ENCODE measurements at regions not wholly inside any gene's neighbourhood (a gene's known extent, or its start where the extent isn't known, plus 50 kb on each side); places are given as distances from the start of the nearest gene placed in this dataset.

DNA sequence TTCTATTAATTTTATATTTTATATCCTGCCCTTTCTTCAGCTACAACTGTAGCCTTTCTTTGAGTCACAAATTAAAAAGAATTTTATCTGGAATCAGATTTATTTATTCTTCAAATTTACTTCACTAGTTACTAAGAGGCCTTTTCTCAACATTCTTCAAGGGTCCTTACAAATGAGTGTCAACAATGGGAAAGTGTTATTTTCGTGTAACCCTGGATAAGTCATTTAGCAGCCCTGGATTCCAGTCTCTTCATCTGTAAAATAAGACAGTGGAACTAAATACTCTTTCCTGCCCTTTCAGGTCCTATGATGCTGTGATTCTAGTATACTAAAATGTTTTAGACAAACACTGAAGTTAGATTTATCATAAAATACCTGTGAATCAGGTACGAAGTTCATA is 397.0 kb downstream of the KLF12 start:
- no peak for DNase-seq

DNA sequence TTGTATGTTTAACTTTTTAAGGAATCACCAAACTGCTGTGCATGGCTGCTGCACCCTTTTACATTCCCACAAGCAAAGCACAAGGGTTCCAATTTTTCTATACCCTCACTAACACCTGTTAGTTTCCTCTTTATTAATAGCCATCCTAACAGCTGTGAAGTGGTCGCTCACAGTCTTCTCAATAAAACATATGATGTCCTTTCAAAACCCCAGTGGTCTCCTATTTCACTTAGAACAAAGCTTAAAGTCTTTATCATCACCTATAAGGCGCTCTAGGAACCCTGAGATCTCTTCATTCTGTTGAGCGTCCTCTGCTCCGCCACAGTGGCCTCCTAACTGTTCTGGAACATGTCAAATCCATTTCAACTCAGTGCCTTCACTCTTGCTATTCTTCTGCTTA is 400.5 kb downstream of the KLF12 start:
- DNase-seq, result no peak

- no peak for DNase-seq
Measured at GRCh38 chr13:73732350-73732749, 401.9 kb downstream of the KLF12 start.

DNA sequence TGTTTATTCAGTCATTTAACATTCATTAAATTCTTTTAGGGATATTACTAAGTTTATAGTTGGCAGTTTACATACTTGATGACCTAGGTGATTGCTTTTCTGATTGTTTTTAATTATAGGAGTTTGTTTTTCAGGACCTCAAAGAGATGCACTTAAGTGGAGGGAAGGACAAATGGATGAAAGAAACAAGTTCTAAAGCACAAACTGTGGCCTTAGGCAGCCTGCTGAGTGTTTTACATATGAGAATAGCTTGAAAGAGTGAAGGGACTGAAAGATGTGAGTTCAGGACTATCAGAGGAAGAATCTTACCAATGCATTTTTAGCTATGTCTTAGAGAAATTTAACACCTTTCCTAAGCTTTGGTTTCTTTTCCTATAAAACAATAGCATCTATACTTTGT is 402.6 kb downstream of the KLF12 start:
- DNase-seq, result no peak

DNA sequence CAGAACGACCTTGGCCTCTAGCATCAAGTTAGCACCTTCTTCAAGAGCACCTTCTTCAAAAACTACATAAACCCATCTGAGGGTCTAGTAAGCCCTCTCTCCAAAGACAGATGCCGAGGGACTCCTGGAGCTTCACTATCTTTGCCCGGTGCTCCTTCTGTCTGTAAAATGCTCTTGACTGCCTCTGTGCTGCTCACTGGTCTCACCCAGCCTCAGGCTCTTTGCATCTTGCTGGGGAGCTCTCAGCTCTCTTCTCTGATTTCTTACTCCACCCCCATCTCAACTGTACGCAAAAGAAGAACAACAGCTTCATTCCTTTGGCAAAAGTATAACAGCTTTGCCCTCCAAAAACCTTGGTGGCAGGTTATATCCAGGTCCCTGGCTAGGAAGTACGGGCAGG is 404.2 kb downstream of the KLF12 start:
- DNase-seq, result no peak

GRCh38 chr13:73729046-73729445 is 405.2 kb downstream of the KLF12 start:
- DNase-seq, result no peak

DNA sequence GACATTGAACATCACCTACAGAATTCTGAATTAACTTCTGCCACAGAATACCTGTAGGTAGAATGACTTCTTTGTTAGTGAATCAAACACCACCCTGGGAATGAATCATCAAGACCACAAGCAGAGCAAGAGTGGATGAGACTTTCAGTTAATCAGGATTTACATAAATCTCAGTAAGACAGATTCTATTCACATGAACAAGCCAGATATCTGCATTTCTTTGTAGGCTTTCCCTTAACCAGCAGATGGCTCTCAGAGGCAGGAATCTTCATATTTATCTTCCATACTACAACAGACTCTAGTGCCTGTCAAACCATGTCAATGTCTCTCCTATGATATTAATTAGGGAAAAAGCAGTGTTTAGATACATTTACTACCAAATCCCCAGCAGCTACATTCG is 412.1 kb downstream of the KLF12 start:
- DNase-seq, result no peak

- no peak for DNase-seq
Measured at GRCh38 chr13:73721571-73721970, 412.6 kb downstream of the KLF12 start.

DNA sequence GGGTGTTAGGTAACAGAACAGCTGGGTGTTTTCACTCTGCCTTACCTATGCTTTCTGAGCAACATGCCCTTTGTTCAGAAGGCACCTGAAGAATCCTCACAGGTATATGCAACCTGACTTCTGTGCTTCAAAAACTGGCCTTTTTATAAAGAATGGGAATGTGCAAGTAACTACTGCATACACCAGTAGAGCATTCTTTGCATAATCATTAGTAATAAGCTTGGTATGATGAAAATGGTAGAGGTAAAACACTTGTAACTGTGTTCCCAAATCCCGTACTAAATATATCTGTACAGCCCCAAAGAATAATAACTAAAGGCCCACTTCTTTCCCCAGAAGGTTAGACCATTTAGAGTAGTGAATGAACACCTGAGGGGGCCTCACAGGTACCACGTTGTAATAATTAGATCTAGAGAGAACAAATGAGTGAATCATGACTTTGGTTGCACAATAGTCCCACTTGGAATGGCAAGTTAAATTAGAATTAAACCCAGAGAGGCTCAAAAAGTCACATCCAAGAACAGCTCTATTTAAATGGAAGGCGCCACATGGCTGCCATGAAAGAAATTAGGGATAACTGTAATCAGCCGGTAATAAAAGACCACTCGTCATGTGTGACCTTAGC is 413.9 kb downstream of the KLF12 start:
- no peak for DNase-seq

DNA sequence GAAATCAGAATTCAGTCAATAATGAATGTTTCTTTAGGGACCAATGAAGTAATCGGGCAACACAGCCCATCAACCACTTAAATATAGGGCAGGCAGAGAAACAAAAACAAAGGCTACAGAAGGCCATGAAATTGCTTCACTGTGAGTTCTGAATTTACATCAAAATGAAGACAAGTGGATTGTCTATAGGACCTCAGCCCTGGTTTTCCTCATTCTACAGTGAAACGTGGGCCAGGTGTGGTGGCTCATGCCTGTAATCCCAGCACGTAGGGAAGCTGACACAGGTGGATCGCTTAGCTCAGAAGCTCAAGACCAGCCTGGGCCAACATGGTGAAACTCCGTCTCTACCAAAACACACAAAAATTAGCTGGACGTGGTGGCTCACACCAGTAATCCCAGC is 416.0 kb downstream of the KLF12 start:
- DNase-seq, result no peak

DNA sequence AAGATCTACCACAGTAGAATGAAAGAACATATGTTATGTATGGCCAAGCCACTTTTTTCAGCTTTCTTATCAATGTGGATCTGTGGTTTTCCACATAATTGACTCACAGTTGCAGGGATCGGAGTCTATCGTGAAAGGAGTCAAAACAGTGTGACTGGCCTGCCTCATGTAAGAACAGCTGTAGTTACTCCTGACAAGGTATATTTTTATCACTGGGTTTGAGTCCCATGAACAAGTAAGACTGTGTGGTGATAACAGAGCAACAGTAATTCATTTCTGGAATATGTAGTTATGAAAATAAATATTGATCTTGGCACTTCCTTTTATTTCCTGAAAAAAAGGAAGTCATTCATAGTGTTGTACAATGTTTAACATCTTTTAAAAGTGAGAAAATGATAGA is 416.6 kb downstream of the KLF12 start:
- no peak for DNase-seq

GRCh38 chr13:73715911-73716510 is 418.2 kb downstream of the KLF12 start:
- DNase-seq, result no peak

DNA sequence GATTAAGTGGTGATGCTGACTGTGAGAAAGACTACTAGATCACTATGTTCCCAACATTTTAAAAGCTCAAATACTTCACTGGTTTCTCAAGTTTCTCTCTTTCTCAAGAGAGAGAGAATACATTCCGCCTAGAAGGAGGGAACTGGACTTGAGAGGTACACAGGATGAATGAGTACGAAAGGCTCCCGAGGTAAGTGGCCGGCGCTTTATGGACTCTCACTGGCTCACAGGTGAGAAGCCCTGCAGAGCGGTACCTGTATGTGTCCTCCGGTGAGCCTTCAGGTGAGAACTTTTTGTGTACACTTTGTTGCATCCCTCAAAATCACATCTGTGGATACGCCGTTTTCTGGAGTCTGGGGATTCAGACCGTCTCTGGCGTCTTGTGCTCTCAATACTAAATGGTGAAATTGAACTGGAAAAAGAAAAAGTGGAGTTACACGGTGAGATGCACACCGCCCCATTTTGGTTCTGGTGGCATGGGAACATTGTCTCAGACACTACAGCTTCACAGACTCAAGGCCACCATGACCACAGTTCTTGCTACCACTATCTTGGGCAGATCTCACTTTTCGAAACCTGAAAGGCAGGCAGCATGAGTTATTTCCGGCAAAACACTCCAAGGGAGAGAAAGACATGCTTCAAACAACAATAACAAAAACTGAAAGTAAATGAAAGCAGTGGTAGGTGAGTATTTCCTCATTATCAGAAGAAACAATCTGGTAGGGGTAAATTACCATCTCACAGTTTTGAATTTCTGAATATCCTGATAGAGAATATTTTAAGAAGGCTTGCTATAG is 418.9 kb downstream of the KLF12 start:
- peak; percentile 31 to 58 for DNase-seq

- DNase-seq, result no peak
Measured at GRCh38 chr13:73714522-73714921, 419.7 kb downstream of the KLF12 start.

DNA sequence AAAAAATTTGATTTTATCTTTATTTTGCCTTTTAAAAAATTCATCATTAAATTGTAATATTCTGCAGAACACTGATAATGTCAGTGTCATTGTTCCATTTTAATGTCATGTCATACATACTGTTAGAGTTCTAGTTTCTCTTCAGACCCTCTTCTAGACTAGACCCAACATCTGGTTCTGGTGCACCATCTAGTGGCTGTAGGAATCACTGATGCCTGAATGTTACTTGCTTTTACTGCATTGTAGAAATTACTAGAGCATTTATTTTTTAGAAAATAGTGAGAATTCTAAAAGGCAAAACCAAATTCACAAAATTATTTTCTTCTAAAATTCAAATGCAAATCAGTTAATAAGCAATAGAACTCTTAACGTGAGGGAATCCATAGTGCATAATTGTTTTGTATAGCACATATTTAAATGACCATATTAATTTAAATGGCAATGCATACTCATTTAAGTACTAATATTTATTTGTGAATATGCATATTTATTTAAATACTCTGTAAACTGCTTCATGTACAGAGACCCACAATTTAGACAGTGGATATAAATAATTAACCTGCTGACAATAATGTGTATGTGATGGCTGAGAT is 425.7 kb downstream of the KLF12 start:
- DNase-seq, result peak; percentile 28 to 56

DNA sequence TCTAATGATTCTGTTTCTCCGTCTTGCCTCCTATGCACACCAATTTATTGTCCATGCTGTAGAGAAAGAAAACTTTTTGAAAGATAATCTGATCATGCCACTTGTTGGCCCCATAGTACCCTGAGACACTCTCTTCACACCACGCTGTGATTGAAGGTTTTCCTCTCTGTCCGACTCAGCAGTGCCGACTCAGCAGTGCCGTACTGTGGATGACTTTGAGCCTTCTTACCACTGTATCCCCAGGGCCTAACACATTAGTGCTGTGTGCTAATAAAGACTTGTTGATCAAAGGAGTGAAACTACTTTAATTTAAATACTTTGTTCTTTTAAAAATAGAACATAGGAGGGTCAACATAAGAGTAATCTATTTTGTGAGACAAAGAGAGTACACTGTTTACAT is 429.6 kb downstream of the KLF12 start:
- no peak for DNase-seq

DNA sequence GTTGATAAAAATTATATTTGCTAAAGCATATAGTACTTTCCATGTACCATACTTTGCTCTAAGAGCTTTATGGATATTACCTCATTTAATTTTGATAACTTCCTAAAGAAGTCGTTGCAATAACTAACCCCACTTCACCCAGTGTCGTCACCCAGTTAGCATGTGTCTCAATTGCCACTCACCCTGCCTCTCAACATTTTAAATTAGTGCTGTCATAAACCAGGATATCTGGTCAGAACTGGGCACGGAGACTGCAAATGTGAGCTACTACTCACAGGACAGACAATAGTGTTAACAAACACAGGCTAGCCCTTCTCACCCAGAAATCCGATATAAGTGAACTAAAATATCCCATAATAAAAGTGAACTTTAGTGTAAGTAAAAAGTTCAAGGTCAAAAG is 430.6 kb downstream of the KLF12 start:
- no peak for DNase-seq

DNA sequence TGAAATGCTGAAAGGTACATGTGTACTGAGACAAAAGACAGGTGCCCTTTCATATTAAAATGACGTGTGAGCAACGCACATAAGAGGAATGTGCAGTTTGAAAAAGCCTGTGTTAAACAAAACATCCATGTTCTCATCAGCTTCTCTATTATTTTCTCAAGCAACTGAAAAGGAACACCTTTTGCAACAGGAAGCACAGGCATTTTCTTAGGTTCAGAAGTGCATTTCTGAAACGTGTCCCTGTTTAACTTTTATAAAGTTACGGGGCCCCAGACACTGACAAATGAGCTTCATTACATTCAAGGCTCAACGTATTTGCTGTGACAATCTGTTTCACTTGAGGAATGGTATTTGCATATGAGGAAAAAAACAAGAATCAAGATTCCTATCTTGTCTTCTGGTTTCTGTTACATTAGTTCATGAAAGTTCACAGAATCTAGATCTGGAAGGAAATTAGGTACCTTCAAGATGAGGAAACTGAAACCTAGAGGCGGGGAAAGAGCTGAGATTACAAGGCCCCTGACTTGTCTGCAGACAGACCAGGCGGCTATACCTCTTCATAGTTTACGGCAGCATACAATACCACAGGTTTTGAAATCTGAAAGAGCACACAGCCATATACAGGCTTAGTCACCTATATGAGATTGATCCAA is 431.7 kb downstream of the KLF12 start:
- DNase-seq, result peak; percentile 25 to 42

DNA sequence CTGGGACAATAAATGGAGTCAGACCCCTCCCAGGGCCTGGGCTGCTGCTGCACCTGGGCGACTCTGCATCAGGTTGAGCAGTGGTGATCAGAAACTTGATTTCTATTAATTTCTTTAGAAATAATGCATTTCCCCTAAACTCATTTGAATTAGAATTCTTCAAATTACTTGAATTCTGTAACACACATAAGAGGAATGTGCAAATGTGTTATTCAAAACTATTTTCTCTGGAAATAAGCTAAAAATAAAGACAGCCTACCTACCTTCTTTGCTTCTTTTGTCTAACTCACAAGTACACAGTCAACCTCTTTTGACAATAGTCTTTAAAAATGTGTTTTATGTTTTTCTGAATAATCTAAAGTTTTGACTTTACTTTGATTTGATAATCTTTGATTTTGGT is 433.0 kb downstream of the KLF12 start:
- no peak for DNase-seq

DNA sequence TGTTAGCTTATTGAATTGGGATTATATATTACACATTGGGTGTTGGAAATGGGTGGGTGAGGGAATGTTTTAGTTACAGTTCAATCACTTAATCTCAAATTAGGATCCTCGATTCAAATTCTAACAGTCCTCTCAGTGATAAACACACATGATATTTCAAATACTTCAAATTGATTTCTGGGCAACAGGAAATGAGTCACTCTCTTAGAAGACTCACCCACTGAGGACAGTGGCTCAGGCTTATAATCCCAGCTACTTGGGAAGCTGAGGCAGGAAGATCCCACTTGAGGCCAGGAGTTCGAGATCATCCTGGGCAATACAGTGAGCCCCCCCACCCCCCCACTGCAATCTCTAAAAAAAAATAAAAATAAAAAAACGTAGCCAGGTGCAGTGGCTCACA is 435.3 kb downstream of the KLF12 start:
- no peak for DNase-seq

DNA sequence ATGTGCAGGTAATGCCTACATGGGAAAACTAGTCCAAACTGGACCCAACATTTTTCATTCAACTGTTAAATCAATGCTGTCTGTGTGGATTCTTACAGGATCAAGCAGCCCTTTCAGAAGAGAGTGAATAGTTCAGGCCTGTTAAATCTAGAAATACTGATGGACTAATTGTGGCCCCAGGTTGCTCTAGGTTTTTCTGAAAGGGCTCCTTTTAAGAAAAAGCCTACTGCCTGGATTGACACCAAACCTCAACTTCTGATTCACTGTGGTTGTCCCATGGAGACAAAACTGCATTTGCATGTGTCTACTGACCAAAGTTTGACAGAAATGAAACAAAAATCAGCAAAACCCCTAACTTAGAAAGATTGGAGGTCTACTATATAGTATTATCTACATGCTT is 437.0 kb downstream of the KLF12 start:
- no peak for DNase-seq

- DNase-seq, result no peak
Measured at GRCh38 chr13:73696713-73697112, 437.5 kb downstream of the KLF12 start.

GRCh38 chr13:73696271-73696670 is 437.9 kb downstream of the KLF12 start:
- no peak for DNase-seq

GRCh38 chr13:73695325-73695724 is 438.9 kb downstream of the KLF12 start:
- no peak for DNase-seq

Data from stimulated activated CD4-positive, alpha-beta T cell treated with anti-CD3 and anti-CD28 coated beads, Interleukin-2, amount 100 ng/mL, for 24 hours (primary cell).